GM21360 (cell line): ENCODE measurements at regions not wholly inside any gene's neighbourhood (a gene's known extent, or its start where the extent isn't known, plus 50 kb on each side); places are given as distances from the start of the nearest gene placed in this dataset.
"Not testable (repeated sequence)": the region's sequence is repeated elsewhere in the genome, so short reads cannot be mapped to it uniquely, and the experiment has no call there.

Experiments used
- ATAC-seq: cut with Tn5 transposase; IDR thresholded peaks from one replicate; pipeline ENCODE4 v1.9.1; 2021; ENCODE audit warnings: mild to moderate bottlenecking, moderate library complexity; ENCODE audit not compliant: unreplicated experiment

DNA sequence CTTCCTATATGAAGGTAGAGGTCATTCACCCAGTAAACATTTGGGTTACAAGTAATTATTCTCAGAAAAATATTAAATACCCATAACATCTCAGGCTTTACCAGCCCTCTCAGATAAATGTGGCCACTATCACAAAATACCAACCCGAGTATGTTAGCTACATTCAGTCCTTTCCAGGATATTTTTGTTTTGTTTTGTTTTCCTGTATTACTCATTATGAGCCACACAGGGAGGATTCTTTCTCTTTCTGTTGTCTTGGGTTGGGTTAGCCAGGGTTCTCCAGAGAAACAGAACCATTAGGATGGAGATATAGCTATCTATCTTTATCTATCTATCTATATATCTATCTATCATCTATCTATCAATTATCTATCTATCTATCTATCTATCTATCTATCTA is 947.6 kb upstream of the MDGA2 start:
- ATAC-seq: no peak

DNA sequence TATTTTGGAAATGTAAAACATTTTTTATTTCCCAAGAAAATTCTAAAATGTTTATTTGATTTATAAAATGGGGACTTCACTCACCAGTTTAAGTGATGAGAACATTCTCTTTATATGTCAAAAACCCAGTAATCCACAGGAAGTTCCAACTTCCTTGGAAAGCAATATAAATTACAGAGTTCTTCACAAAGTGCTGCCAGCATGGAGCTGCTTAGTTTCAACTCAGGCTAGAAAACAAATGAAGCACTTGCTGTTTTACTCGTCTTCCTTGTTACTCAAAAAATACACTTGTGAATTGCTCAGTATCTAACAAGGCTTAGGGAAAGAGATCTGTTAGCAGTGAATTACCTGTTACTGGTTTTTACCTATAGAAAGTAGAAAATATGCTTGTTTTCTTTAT is 942.7 kb upstream of the MDGA2 start:
- no peak for ATAC-seq

GRCh38 chr14:48616931-48617330 is 941.5 kb upstream of the MDGA2 start:
- ATAC-seq: no peak

DNA sequence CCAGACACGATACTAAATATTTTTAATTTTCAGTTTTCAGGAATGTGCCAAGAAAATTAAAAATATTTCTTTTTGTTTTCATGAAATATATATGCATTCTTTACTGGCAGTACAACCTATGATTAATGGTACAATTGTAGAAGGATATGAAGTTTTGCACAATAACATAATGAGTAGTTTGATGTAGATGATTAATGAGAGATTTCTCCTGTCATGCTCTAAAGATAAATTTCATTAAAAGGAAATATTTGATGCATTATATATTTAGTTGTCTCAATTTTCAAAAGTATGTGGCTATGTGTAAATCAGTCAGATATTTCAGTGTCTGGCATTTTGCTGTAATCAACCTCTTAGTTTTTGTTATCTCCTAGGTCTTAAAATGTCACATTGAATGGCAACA is 940.2 kb upstream of the MDGA2 start:
- ATAC-seq: no peak

DNA sequence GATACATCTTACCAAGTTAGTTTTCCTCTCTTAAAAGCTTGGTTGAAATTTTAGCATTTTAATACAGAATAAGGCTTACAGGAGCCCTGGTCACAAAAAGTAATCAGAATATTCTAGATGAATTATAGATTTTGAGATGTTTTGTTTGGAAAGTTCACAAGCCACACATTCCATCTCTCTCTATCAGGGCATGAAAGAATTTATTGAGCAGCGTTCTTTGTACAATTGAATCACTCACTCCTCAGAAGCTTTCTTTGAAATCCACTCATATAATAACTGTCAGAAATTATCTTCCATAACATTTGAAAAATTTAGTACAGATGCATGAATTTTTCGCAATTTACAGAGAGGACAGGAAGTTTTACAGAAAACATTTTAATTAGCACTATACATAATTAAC is 938.6 kb upstream of the MDGA2 start:
- ATAC-seq: no peak

DNA sequence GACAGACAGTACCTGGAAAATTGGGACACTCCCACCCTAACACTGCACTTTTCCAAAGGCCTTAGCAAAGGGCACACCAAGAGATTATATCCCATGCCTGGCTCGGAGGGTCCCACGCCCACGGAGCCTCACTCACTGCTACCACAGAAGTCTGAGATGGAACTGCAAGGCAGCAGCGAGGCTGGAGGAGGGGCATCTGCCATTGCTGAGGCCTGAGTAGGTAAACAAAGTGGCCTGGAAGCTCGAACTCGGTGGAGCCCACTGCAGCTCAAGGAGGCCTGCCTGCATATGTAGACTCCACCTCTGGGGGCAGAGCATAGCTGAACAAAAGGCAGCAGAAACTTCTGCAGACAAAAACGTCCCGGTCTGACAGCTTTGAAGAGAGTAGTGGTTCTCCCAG is 931.6 kb upstream of the MDGA2 start:
- ATAC-seq: not testable (repeated sequence)

DNA sequence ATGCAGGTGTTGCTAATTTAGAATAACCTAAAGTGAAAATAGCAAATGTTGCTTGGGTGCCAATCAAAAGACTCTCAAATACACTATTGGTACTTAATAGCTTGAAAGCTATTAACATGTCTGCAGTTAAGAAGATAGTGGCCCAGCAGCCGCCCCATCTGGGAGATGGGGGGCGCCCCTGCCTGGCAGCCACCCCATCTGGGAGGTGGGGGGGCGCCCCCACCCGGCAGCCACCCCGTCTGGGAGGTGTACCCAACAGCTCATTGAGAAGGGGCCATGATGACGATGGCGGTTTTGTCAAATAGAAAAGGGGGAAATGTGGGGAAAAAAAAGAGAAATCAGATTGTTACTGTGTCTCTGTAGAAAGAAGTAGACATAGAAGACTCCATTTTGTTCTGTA is 923.1 kb upstream of the MDGA2 start:
- ATAC-seq: no peak

DNA sequence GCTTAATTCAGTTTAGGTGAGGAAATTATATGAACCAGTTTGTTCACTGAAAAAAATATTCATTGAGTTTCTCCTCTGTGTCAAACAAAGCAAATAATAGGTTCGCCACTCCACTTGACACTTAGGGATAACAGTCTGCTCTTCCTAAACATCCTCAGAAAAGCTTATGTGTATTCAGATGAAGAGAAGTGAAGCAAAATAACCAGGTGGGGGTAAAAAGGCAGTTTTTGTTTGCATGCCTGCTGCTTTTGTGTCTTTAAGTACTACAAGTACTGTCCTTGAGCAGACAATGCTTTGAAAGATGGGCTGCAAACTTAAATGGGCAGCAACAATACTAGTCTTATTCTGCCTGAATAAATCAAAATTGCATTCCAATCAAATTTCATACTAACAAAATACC is 910.7 kb upstream of the MDGA2 start:
- no peak for ATAC-seq

DNA sequence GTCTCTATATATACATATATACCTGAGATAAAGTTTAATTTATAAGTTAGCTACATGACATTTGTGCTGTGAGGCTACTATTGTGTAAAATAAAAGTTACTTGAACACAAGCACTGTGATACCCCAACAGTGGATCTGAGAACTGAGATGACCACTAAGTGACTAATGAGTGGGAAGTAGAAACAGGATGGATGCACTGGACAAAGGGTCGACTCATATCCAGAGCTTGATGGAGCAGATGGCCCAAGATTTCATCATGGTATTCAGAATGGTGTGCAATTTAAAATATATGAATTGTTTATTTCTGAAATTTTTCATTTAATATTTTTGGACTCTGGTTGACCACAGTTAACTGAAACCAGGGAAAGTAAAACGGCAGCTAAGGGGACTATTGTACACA is 908.6 kb upstream of the MDGA2 start:
- ATAC-seq: peak; percentile 81

GRCh38 chr14:48582938-48583337 is 907.5 kb upstream of the MDGA2 start:
- no peak for ATAC-seq

DNA sequence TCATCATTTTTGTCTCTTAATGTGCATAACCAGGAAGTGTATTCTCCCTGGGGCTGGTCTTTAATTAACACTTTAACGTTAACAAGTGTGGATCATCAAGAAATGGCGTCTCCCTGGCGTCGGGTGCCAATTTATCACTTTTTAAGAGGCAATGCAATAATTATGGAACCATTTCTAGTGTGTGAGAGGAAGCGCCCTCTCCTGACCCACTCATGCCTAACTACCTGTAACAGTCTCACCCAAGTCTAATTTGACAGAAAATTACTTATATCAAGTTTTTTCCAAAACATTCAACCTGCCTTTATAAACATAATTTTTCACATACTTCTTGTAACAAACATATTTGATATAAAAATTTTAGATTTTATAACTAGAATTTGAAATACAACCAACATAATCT is 905.3 kb upstream of the MDGA2 start:
- no peak for ATAC-seq

GRCh38 chr14:48575772-48576171 is 900.4 kb upstream of the MDGA2 start:
- no peak for ATAC-seq

DNA sequence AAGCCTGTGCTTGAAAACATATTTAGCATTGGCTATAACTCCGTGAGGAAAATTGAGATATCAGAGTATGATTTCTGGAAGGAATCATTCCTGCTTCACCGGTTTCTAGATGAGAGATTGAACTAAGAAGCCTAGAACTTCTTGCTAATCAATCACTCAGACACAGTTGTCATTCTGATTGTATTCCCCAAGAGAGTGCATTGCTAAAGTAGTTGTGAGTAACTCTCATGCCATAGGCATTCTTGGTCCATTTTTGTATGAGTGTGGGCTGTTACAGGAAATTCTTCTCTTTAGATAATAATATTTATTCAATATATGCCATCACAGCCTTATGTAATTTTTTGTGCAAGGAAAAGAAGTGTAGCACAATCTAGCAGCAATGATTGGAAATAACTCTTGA is 893.3 kb upstream of the MDGA2 start:
- no peak for ATAC-seq

DNA sequence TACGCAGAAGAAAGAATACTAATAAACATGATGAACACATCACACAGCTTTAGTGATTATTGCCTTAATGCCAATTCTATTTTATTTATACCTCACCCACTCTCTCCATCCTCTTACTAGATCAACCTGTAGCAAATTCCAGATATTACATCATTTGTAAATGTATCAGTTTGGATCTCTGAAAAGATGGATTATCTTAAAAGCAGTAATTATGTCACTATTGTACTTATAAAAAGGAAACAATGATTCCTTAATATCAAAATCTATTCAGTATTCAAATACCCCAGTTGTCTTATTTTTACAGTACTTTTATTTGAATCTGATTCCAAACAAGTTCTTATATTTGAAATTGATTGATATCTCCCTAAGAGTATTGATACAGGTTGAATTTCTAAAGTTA is 892.8 kb upstream of the MDGA2 start:
- ATAC-seq: no peak

- ATAC-seq: no peak
Measured at GRCh38 chr14:48563489-48563888, 888.1 kb upstream of the MDGA2 start.

DNA sequence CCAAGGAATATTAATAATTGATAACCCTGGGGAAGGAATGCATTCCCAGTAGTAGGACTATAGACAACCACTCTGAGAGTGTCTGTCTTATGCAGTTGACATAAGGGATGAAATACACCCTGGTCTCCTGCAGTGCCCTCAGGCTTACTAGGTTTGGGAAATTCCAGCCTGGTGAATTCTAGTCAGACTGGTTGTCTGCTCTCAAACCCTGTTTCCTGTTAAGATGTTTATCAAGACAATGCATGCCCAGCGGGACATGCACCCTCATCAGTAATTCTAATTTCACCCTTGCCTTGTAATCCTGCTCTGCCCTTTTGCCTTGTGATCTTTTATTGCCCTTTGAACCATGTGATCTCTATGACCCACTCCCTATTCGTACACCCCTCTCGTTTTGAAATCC is 886.0 kb upstream of the MDGA2 start:
- ATAC-seq: not testable (repeated sequence)

- ATAC-seq: no peak
Measured at GRCh38 chr14:48560421-48560820, 885.0 kb upstream of the MDGA2 start.

DNA sequence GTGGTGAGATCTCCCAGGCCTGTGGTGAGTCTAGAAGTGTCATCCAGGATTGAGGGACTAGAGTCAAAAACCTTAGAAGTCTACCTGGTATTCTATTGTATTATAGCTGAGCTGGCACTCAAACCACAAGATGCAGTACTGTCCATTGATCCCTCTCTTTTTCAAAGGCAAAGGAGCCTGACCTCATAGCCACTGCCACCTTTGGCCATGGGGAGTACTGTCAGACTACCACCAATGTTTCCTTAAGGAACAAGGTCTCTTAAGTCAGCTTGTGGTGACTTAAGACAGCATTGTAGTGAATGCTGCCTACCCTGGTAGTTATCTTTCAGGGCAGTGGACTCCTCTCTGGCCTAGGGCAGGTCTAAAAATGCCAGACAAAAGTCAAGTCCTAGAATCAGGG is 878.0 kb upstream of the MDGA2 start:
- ATAC-seq: no peak

DNA sequence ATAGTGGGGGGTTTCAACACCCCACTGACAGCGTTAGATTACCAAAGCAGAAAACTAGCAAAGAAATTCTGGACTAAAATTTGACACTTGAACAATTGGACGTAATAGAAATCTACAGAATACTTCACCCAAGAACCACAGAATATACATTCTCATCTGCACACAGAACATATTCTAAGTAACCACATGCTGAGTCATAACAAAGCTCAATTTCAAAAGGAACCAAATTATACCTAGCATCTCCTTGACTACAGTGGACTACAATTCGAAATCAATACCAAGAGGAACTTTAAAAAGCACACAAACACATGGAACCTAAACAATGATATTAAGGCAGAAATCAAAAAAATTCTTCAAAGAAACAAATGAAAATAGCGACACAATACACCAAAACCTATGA is 871.6 kb upstream of the MDGA2 start:
- no peak for ATAC-seq

- no peak for ATAC-seq
Measured at GRCh38 chr14:48537600-48537999, 862.2 kb upstream of the MDGA2 start.

DNA sequence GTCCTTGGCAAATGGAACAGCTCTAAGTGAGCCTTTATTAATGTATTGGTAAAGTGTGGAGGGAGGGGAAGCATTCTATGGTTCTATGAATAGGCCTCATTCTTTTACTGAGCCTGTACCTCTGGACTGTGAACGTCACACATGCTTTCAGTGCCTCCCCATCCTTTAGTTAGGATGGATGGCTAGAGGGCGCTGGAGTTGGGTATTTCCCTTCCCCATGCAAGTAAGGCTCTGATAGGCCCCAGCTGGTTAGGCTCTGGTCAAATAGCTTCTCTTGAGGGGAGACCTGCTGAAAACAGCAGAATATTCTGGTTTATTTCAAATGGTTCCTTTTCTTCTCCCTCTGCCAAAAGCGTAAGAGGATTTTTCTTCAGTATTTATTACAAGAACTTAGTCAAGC is 860.9 kb upstream of the MDGA2 start:
- ATAC-seq: no peak

GRCh38 chr14:48527832-48528231 is 852.4 kb upstream of the MDGA2 start:
- no peak for ATAC-seq

- ATAC-seq: no peak
Measured at GRCh38 chr14:48526307-48526706, 850.9 kb upstream of the MDGA2 start.

- no peak for ATAC-seq
Measured at GRCh38 chr14:48504921-48505320, 829.5 kb upstream of the MDGA2 start.
